HCT116 (cell line): ENCODE measurements at regions not wholly inside any gene's neighbourhood (a gene's known extent, or its start where the extent isn't known, plus 50 kb on each side); places are given as distances from the start of the nearest gene placed in this dataset.

ENCODE experiments used
- ATAC-seq: fragments of 200-7000 bp; cut with Tn5 transposase; 2 replicates; pipeline ENCODE4 v1.9.1; 2020; ENCODE audit warnings: mild to moderate bottlenecking, moderate library complexity
- BruUV-seq: library from RNA; stranded (reverse); fragments of 400-500 nt; replicated peaks from 2 replicates; lab custom pipeline; 2021; lab: Mats Ljungman, UMichigan
- CTCF ChIA-PET: fragments of 300-600 bp; sonication (Branson Sonifier 250); formaldehyde crosslinking; loops from one replicate; lab custom pipeline; 2021; ENCODE audit warnings: antibody characterized with exemption; lab: Charles Lee
- POLR2A ChIA-PET: fragments of 300-600, 350-600 bp; sonication (Branson Sonifier 250); formaldehyde crosslinking; loops from one replicate; lab custom pipeline; 2021; ENCODE audit warnings: antibody characterized with exemption; lab: Charles Lee
- RAD21 ChIA-PET, 2 experiments: fragments of 300-600 bp; sonication (Branson Sonifier 250); formaldehyde crosslinking; loops; one replicate each; lab custom pipeline; 2023; ENCODE audit warnings: low total read pairs in 2 of 2; ENCODE audit not compliant: uncharacterized antibody in 2 of 2, unreplicated experiment in 2 of 2, low non-redundant PET in 1 of 2; lab: Charles Lee
- DNase-seq: peaks from one replicate; pipeline ENCODE4 v3.0.0-alpha.2; 2010; ENCODE audit warnings: low read depth, low spot score
- H2AFZ ChIP-seq: fragments of 200-600 bp; shearing (Covaris generic), sonication (generic); 2 replicates; pipeline ENCODE4 v1.6.1; 2017; ENCODE audit warnings: low read depth, mixed run types, mixed read lengths, antibody characterized with exemption, low read length; ENCODE audit not compliant: poor library complexity, severe bottlenecking
- H3K27ac ChIP-seq: 2 replicates; pipeline ENCODE4 v1.5.1; 2012; ENCODE audit warnings: low read depth, low read length
- H3K27me3 ChIP-seq: fragments of 200-600 bp; sonication (generic); 2 replicates; pipeline ENCODE4 v1.6.1; 2016; ENCODE audit warnings: mixed run types, low read length, mixed read lengths; ENCODE audit not compliant: insufficient read depth
- H3K36me3 ChIP-seq, 2 experiments: fragments of 200-500 bp in 1 of 2; fragments of 200-600 bp in 1 of 2; sonication (Bioruptor generic) in 1 of 2; sonication (generic) in 1 of 2; 2 replicates each; pipeline versions ENCODE4 v1.5.1 to v1.6.1; 2014 to 2016; ENCODE audit warnings: low read length in 2 of 2, inconsistent platforms in 1 of 2, mixed read lengths in 1 of 2, mixed run types in 1 of 2; ENCODE audit not compliant: insufficient read depth in 2 of 2, control insufficient read depth in 1 of 2
- H3K4me1 ChIP-seq, 2 experiments: fragments of 200-600 bp in 1 of 2; sonication (generic) in 1 of 2; 2 replicates each; pipeline versions ENCODE4 v1.5.1 to v1.6.1; 2012 to 2017; ENCODE audit warnings: low read length in 2 of 2, inconsistent platforms in 1 of 2, mild to moderate bottlenecking in 1 of 2, mixed read lengths in 1 of 2, mixed run types in 1 of 2, moderate library complexity in 1 of 2; ENCODE audit not compliant: insufficient read depth in 2 of 2, control insufficient read depth in 1 of 2
- H3K4me2 ChIP-seq: fragments of 200-600 bp; sonication (generic); 2 replicates; pipeline ENCODE4 v1.6.1; 2017; ENCODE audit warnings: mixed run types, low read length, mixed read lengths
- H3K4me3 ChIP-seq, 2 experiments: fragments of 200-600 bp in 1 of 2; sonication (generic) in 1 of 2; replicated peaks in 1 of 2; 2 replicates each; pipeline ENCODE4 v1.5.1; 2011 to 2016; ENCODE audit warnings: low read length in 2 of 2, control low read depth in 1 of 2, low read depth in 1 of 2, mild to moderate bottlenecking in 1 of 2, mixed read lengths in 1 of 2, mixed run types in 1 of 2
- H3K79me2 ChIP-seq: fragments of 200-600 bp; sonication (generic); 2 replicates; pipeline ENCODE4 v1.6.1; 2017; ENCODE audit warnings: mild to moderate bottlenecking, mixed run types, low read length, moderate library complexity, mixed read lengths; ENCODE audit not compliant: insufficient read depth
- H3K9ac ChIP-seq: fragments of 200-600 bp; sonication (generic); 2 replicates; pipeline ENCODE4 v1.6.1; 2016; ENCODE audit warnings: low read length, mixed read lengths
- H3K9me2 ChIP-seq: fragments of 200-600 bp; sonication (generic), shearing (Covaris generic); 2 replicates; pipeline ENCODE4 v1.6.1; 2017; ENCODE audit warnings: mixed run types, mild to moderate bottlenecking, moderate library complexity; ENCODE audit not compliant: insufficient read depth
- H3K9me3 ChIP-seq, 2 experiments: fragments of 200-500 bp in 1 of 2; fragments of 200-600 bp in 1 of 2; sonication (Bioruptor generic) in 1 of 2; sonication (generic) in 1 of 2; 2 replicates each; pipeline ENCODE4 v1.6.1; 2014 to 2017; ENCODE audit warnings: low read length in 2 of 2, mixed read lengths in 2 of 2, inconsistent platforms in 1 of 2, low read depth in 1 of 2, mild to moderate bottlenecking in 1 of 2, mixed run types in 1 of 2, moderate library complexity in 1 of 2; ENCODE audit not compliant: control insufficient read depth in 1 of 2, insufficient read depth in 1 of 2
- H4K20me1 ChIP-seq: fragments of 200-600 bp; sonication (generic), shearing (Covaris generic); 2 replicates; pipeline ENCODE4 v1.6.1; 2017; ENCODE audit warnings: mixed run types, mild to moderate bottlenecking, moderate library complexity; ENCODE audit not compliant: insufficient read depth
- ELF1 ChIP-seq: IDR thresholded peaks from 2 replicates; pipeline ENCODE4 v1.6.1; 2012; ENCODE audit warnings: low read depth, borderline replicate concordance
- FOSL1 ChIP-seq: IDR thresholded peaks from 2 replicates; pipeline ENCODE4 v1.6.1; 2012; ENCODE audit warnings: low read depth
- JUND ChIP-seq: IDR thresholded peaks from 2 replicates; pipeline ENCODE4 v1.6.1; 2012
- POLR2A ChIP-seq: IDR thresholded peaks from 2 replicates; pipeline ENCODE4 v1.7.0; 2011; ENCODE audit warnings: borderline replicate concordance; ENCODE audit not compliant: insufficient read depth, insufficient read length; ENCODE audit errors: extremely low read depth
- RAD21 ChIP-seq: IDR thresholded peaks from 2 replicates; pipeline ENCODE4 v1.6.1; 2012; ENCODE audit warnings: low read depth, mild to moderate bottlenecking
- SP1 ChIP-seq: IDR thresholded peaks from 2 replicates; pipeline ENCODE4 v1.6.1; 2012; ENCODE audit warnings: low read depth
- SRF ChIP-seq: IDR thresholded peaks from 2 replicates; pipeline ENCODE4 v1.6.1; 2012; ENCODE audit warnings: low read depth
- TCF7L2 ChIP-seq: IDR thresholded peaks from 2 replicates; pipeline ENCODE4 v1.7.0; 2011; ENCODE audit warnings: borderline replicate concordance, inconsistent platforms; ENCODE audit not compliant: insufficient read depth, insufficient read length; ENCODE audit errors: extremely low read depth
- ZNF274 ChIP-seq: fragments of 200-500 bp; sonication (Bioruptor generic); IDR thresholded peaks from 2 replicates; pipeline ENCODE4 v1.6.1; 2014; ENCODE audit warnings: mild to moderate bottlenecking, low read depth, low read length, inconsistent platforms
- intact Hi-C: fragments of 100-400 bp; cut with micrococcal nuclease; formaldehyde crosslinking; loops from 2 replicates; pipeline ENCODE4 v1.10.0; 2022
- TF ChIP-seq, protein P1 (sequence below): IDR thresholded peaks from 2 replicates; pipeline ENCODE4 v1.6.1; 2011; ENCODE audit warnings: mild to moderate bottlenecking, low read length, moderate library complexity; ENCODE audit not compliant: insufficient replicate concordance; ENCODE audit errors: extremely low read depth
- TF ChIP-seq, protein P2 (sequence below): IDR thresholded peaks from 2 replicates; pipeline ENCODE4 v1.6.1; 2012; ENCODE audit warnings: low read depth

DNA sequence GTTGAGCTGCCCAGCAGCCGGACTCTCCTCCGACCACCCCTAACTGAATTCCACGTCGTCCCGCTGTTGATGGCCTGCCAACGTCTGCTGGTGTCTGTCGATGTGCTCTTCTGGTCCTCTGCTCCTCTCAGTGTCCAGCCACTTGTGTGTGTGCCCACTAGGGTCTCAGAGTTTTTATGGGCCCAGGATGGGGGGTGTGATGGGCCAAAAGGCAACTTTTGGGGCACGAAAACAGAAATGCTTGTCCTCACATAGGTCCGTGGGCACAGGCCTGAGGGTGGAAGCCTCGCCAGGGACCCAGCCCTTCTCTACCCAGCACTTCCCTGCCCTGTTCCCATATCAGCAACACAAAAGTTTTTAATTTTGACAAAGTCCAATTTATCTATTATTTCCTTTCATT lies 85.7 kb upstream of the RUFY1 start:
- Histone ChIP-seq H2AFZ (no peak overlapping the region), H3K27me3 (no peaks in the 10 kb centered on the region), H3K36me3 (no peaks in the 10 kb centered on the region), H3K9me3 (no peaks in the 10 kb centered on the region), H3K4me1 (no peaks in the 10 kb centered on the region), H3K4me2 (no peak overlapping the region), H3K9ac (no peak overlapping the region), H3K27ac (no peak overlapping the region), H3K9me2 (no peaks in the 10 kb centered on the region), H4K20me1 (no peaks in the 10 kb centered on the region), H3K79me2 (no peaks in the 10 kb centered on the region), H3K4me3 (no peak overlapping the region)
- CTCF ChIA-PET: no interaction called here
- DNase-seq: no peak
- POLR2A ChIA-PET: no interaction called here
- no peak for ATAC-seq
- RAD21 ChIA-PET: no interaction called here
- BruUV-seq: no TSS peak
- TF ChIP-seq RAD21 (no peak), FOSL1 (no peak), SRF (no peak), ELF1 (no peak), POLR2A (no peak), JUND (no peak), TCF7L2 (no peak), SP1 (no peak), ZNF274 (no peak)
- TF ChIP-seq, protein P1, sequence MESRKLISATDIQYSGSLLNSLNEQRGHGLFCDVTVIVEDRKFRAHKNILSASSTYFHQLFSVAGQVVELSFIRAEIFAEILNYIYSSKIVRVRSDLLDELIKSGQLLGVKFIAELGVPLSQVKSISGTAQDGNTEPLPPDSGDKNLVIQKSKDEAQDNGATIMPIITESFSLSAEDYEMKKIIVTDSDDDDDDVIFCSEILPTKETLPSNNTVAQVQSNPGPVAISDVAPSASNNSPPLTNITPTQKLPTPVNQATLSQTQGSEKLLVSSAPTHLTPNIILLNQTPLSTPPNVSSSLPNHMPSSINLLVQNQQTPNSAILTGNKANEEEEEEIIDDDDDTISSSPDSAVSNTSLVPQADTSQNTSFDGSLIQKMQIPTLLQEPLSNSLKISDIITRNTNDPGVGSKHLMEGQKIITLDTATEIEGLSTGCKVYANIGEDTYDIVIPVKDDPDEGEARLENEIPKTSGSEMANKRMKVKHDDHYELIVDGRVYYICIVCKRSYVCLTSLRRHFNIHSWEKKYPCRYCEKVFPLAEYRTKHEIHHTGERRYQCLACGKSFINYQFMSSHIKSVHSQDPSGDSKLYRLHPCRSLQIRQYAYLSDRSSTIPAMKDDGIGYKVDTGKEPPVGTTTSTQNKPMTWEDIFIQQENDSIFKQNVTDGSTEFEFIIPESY: no peak
- TF ChIP-seq, protein P2, sequence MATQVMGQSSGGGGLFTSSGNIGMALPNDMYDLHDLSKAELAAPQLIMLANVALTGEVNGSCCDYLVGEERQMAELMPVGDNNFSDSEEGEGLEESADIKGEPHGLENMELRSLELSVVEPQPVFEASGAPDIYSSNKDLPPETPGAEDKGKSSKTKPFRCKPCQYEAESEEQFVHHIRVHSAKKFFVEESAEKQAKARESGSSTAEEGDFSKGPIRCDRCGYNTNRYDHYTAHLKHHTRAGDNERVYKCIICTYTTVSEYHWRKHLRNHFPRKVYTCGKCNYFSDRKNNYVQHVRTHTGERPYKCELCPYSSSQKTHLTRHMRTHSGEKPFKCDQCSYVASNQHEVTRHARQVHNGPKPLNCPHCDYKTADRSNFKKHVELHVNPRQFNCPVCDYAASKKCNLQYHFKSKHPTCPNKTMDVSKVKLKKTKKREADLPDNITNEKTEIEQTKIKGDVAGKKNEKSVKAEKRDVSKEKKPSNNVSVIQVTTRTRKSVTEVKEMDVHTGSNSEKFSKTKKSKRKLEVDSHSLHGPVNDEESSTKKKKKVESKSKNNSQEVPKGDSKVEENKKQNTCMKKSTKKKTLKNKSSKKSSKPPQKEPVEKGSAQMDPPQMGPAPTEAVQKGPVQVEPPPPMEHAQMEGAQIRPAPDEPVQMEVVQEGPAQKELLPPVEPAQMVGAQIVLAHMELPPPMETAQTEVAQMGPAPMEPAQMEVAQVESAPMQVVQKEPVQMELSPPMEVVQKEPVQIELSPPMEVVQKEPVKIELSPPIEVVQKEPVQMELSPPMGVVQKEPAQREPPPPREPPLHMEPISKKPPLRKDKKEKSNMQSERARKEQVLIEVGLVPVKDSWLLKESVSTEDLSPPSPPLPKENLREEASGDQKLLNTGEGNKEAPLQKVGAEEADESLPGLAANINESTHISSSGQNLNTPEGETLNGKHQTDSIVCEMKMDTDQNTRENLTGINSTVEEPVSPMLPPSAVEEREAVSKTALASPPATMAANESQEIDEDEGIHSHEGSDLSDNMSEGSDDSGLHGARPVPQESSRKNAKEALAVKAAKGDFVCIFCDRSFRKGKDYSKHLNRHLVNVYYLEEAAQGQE: no peak
- intact Hi-C loops: no loop called here
